GM11168 (cell line): ENCODE measurements at regions not wholly inside any gene's neighbourhood (a gene's known extent, or its start where the extent isn't known, plus 50 kb on each side); places are given as distances from the start of the nearest gene placed in this dataset.

Experiments
- in situ Hi-C: fragments of 300-500 bp; cut with MboI; formaldehyde crosslinking; loops from one replicate; pipeline ENCODE4 v1.12.0; 2022; ENCODE audit warnings: low sequenced_read_pairs; ENCODE audit not compliant: unreplicated experiment

DNA sequence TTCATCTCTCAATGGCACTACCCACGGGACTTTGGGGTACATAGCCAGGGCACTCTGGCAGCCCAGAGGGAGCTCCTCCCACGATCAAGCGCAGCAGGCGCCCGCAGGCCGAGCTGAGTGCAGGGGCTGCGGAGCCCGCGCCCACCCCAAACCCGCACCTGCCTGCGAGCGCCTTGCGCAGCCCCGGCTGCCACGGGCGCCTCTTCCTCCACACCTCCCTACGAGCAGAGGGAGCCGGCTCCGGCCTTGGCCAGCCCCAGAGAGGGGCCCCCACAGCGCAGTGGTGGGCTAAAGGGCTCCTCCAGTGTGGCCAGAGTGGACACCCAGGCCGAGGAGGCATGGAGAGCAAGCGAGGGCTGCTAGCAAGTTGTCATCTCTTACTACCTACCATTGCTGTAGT lies 165.2 kb downstream of the UBE2E3 start:
- in situ Hi-C loops: no loop called here

DNA sequence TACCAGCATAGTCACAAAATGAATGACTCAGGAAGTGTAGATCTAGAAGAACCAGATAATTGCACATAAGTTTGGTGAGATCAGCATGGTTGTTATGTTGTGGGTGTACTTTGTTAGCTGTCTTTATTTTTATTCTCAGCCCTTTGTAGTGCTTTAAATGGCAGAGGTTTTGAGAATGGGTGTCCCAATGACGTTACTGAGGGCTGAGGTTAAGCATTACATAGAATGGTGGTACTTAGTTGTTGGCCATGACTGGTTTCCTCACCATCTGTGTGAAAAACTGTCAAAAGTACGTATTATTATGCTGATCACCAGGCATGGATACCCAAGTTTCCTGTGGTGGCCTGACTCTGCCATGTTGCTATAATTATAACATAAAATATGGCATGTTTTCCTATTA lies 165.8 kb downstream of the UBE2E3 start:
- in situ Hi-C loops: no loop called here

GRCh38 chr2:181149056-181149455 lies 168.7 kb downstream of the UBE2E3 start:
- in situ Hi-C loops: no loop called here

DNA sequence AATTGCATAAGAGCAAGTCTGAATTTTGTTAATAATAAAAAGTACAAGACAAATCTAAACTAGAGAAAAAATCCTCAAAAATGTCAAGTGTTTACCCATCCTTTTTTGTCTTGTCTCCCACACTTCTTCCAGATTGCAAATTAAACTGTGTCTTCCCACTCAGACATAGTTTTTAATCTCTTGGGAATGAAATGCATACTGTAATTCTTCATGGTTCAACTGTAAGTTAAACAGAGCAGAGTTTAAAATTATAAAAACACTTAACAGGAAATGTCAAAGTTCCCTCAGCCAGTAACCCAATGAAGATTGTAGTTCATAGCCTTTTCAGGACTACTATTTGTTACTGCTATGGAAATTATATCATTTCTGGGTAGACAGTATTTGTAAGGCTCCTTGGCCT lies 171.8 kb downstream of the UBE2E3 start:
- in situ Hi-C loops: no loop called here

DNA sequence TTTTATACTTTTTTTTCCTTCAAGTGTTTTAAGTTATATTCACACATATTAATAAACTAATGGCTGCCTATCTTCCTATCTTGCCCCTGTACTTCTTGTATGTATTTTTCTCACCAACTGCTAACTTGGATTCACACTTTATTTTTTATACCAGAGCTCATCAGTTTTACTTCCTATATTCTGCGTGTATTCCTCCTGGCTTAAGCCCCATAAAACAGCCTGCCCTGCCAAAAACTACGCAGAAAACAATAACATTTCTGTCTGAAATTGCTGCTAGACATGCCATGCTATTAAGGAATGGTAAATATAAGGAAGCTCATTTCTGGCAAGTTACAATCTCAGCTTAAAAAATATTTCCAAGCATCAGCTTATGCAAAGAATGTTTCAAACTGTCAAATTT lies 172.3 kb downstream of the UBE2E3 start:
- in situ Hi-C loops: no loop called here

DNA sequence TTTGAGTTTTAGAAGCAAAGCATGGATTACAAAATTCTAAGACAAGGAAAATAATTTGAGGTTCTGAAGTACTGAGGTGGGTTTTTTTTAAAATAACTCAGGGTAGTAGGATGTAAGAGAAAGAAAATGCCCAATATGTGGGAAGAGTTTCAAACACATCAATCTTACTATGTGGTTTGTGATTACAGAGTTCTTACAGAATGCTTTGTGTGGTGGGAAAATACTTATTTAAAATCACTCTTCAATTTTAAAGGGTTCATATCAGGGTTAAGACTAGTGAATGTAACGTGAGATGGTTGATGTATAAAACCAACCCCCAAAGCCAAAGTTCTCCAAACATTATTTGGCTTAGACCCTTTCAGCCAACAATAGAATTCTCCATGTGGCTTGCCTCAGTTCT lies 173.5 kb downstream of the UBE2E3 start:
- in situ Hi-C loops: no loop called here

DNA sequence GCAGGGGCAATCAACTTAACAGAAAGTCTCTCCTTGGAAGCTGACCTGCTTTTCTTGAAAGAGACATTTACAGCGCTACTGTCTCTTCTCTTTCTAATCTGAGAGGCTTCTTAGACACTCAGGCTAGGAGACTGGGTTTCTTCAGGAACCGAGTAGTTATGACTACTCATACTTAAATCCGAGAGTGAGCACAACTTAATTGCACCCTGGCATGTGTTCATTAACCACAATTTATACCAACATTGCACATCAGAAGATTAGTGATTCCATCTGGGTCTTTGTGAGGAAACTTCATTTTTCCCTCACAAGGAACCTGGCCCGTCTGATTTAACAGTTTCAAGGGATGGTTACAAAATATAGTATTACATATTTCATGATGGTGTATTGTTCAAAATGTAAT lies 176.9 kb downstream of the UBE2E3 start:
- in situ Hi-C loops: no loop called here

GRCh38 chr2:181158427-181158826 lies 178.0 kb downstream of the UBE2E3 start:
- in situ Hi-C loops: no loop called here

DNA sequence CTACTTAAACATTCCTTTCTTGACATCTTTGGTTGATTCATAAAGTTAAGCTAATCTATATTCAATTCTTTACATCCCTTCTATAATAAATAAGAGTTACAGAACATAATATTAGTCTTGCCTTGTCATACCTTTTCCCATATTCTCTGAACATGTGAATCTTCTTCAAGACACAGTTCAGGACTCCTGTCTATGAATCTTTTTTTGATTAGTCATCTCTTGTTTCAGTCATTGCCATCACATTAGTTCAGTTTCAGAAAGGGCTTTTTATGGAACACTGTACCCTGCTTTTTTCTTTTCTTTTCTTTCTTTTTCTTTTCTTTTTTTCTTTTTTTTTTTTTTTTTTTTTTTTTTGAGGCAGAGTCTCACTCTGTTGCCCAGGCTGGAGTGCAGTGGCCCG lies 181.2 kb downstream of the UBE2E3 start:
- in situ Hi-C loops: no loop called here

GRCh38 chr2:181163139-181163538 lies 182.7 kb downstream of the UBE2E3 start:
- in situ Hi-C loops: no loop called here

DNA sequence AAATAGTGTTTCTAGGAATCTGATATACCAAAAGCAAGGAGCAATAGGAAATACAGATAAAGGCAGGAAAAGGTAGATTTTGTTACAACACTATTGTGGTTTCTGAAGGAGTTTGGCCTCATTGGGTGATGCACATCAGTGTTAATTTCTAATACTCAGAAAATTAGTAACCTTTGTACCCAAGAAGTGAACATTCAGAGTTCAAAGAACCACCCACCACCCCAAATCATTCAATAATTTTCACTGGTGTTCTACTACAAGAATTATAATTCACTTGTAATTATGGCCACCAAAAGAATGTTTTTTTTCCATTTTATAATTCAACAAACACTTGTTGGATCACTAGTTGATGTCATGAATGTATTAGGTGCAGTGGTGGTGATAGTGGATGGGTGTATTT lies 183.3 kb downstream of the UBE2E3 start:
- in situ Hi-C loops: no loop called here

DNA sequence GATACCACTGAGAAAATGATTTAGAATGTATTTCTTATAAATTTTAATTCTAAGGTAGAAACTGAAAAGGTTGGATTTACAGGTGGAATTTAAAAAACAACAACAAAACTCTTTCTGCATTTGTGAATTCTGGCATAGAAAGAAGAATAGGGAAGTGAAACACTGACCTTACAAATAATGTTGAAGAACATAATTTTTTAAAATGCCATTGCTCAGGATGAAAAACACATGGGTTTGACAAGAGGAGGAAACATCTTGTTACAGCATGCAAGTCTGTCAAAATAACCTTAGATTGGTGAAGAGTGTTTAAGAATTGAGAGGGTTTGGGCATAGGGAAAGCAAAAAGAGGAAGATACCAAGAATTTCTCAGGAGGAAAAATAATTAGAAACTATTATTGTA lies 184.3 kb downstream of the UBE2E3 start:
- in situ Hi-C loops: no loop called here

- in situ Hi-C loops: no loop called here
Observed at GRCh38 chr2:181165199-181165868, 184.9 kb downstream of the UBE2E3 start.

GRCh38 chr2:181169503-181169902 lies 189.1 kb downstream of the UBE2E3 start:
- in situ Hi-C loops: no loop called here

GRCh38 chr2:181170256-181170655 lies 189.9 kb downstream of the UBE2E3 start:
- in situ Hi-C loops: no loop called here

DNA sequence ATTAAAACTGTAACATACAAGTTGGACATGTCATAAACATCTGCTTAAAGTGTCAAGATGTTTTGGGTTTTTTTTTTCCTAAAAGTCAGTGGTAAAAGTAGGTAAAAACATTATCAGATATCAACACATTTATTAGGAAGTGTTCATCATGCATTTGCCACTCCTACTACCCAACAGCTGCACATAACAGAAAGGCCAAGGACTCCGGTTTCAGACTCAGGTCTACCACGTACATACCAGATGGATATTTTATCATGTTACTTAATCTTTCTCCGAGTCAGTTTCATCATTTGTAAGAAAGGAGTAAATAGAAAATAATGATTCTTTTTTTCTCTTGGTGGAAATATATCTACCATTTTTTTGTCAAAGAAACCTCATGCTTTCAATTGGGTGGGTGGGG lies 192.3 kb downstream of the UBE2E3 start:
- in situ Hi-C loops: no loop called here

GRCh38 chr2:181174611-181175580 lies 194.5 kb downstream of the UBE2E3 start:
- in situ Hi-C loops: no loop called here

- in situ Hi-C loops: no loop called here
Observed at GRCh38 chr2:181176540-181176939, 196.1 kb downstream of the UBE2E3 start.

DNA sequence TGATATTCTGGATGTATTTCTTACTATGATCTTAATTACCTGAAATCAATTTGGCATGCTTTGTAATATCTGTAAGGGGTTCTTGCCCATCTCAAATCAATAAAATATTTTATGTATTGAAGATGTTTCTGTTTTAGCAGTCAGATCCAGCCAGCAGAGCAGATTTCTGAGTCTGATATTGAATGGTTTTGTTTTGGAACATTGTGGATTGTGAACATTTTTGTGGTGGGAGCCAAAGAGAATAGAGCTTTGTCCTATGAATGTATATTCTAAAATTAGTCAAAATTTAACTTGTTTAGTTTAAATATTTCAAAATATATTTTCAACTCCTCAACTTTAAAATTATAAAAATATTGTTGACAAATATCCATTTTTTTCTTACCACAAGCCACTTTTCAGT lies 197.0 kb downstream of the UBE2E3 start:
- in situ Hi-C loops: no loop called here

GRCh38 chr2:181178130-181178529 lies 197.7 kb downstream of the UBE2E3 start:
- in situ Hi-C loops: no loop called here

DNA sequence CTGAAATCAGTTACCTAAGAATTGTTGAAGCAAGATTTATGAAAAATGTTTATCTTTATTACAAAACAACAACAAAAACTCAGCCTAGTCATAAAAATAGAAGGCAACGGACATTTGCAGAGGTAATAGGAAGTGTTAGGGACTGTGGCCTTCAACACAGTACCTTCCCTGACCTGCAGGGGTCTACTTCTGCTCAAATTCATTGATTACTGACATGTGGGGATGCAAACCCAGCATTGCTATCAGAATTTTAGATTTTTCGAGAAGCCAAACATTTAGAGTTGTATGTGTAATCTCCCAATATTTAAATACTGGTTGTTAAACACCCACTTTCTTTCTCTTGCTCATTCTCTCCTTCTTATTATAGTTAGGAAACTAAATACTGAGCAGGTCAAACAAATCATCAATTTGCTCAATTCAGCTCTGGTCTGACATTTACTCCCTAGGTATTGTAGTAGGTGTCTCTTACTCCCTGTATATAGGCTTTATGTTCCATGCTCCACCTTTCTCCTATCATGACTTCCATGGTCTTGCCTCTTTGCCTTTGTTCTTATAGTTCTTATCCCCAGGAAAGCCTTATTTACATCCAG lies 198.5 kb downstream of the UBE2E3 start:
- in situ Hi-C loops: no loop called here
